ENCODE measurements at regions not wholly inside any gene's neighbourhood (a gene's known extent, or its start where the extent isn't known, plus 50 kb on each side); places are given as distances from the start of the nearest gene placed in this dataset.
A peak's percentile ranks its signal among the peaks of the same experiment; 100 is the strongest.
"Not testable (repeated sequence)": the region's sequence is repeated elsewhere in the genome, so short reads cannot be mapped to it uniquely, and the experiment has no call there.

GRCh38 chr10:117754770-117755658 lies 212.5 kb downstream of the EMX2 start:
- DNase-seq: no peak

- DNase-seq: no peak
These were observed 213.1 kb downstream of the EMX2 start for GRCh38 chr10:117755659-117756014.

- DNase-seq: no peak
These were observed 214.7 kb downstream of the EMX2 start for GRCh38 chr10:117757086-117757720.

- DNase-seq: no peak
These were observed 216.7 kb downstream of the EMX2 start for GRCh38 chr10:117759266-117759665.

GRCh38 chr10:117761695-117762094 lies 219.1 kb downstream of the EMX2 start:
- DNase-seq: no peak

- no peak for DNase-seq
These were observed 219.7 kb downstream of the EMX2 start for GRCh38 chr10:117762126-117762818.

GRCh38 chr10:117762819-117763172 lies 220.2 kb downstream of the EMX2 start:
- DNase-seq: no peak

GRCh38 chr10:117763528-117763927 lies 221.0 kb downstream of the EMX2 start:
- DNase-seq: no peak

- peak; percentile 4 for DNase-seq
These were observed 225.9 kb downstream of the EMX2 start for GRCh38 chr10:117768333-117769042.

- DNase-seq: no peak
These were observed 233.0 kb downstream of the EMX2 start for GRCh38 chr10:117775526-117775925.

GRCh38 chr10:117777222-117777621 lies 234.7 kb downstream of the EMX2 start:
- DNase-seq: not testable (repeated sequence)

GRCh38 chr10:117778241-117778640 lies 235.7 kb downstream of the EMX2 start:
- no peak for DNase-seq

- no peak for DNase-seq
These were observed 237.9 kb downstream of the EMX2 start for GRCh38 chr10:117780411-117780810.

GRCh38 chr10:117781216-117781831 lies 238.8 kb downstream of the EMX2 start:
- DNase-seq: no peak

GRCh38 chr10:117782276-117782675 lies 239.7 kb downstream of the EMX2 start:
- no peak for DNase-seq

- no peak for DNase-seq
These were observed 241.3 kb downstream of the EMX2 start for GRCh38 chr10:117783698-117784395.

GRCh38 chr10:117784776-117785175 lies 242.2 kb downstream of the EMX2 start:
- DNase-seq: no peak

- no peak for DNase-seq
These were observed 246.4 kb downstream of the EMX2 start for GRCh38 chr10:117788911-117789310.

GRCh38 chr10:117790179-117790578 lies 247.6 kb downstream of the EMX2 start:
- DNase-seq: no peak

- no peak for DNase-seq
These were observed 248.1 kb downstream of the EMX2 start for GRCh38 chr10:117790621-117791020.

GRCh38 chr10:117792214-117792613 lies 249.7 kb downstream of the EMX2 start:
- DNase-seq: no peak

- DNase-seq: no peak
These were observed 250.5 kb downstream of the RAB11FIP2 start for GRCh38 chr10:117796130-117796745.
